Transverse colon (tissue), 3 donors: ENCODE measurements at regions not wholly inside any gene's neighbourhood (a gene's known extent, or its start where the extent isn't known, plus 50 kb on each side); places are given as distances from the start of the nearest gene placed in this dataset.

Source experiments
- EP300 ChIP-seq: sonication (generic); formaldehyde crosslinking; IDR thresholded peaks from one replicate; pipeline ENCODE4 v1.6.1; 2017; ENCODE audit warnings: antibody characterized with exemption, low read depth
- POLR2A ChIP-seq: fragments of 450-650 bp; IDR thresholded peaks from one replicate; pipeline ENCODE4 v1.6.1; 2016; ENCODE audit warnings: antibody characterized with exemption, mild to moderate bottlenecking, moderate library complexity
- TF ChIP-seq, protein P1 (sequence below), 5 experiments: fragments of 200-600 bp in 3 of 5; fragments of 450-650 bp in 2 of 5; sonication (generic) in 3 of 5; IDR thresholded peaks; 1 replicate in 2 of 5; 2 replicates in 3 of 5; pipeline ENCODE4 v1.5.1; 2016 to 2017; ENCODE audit warnings: antibody characterized with exemption in 5 of 5, inconsistent platforms in 3 of 5, mild to moderate bottlenecking in 2 of 5, moderate library complexity in 1 of 5

DNA sequence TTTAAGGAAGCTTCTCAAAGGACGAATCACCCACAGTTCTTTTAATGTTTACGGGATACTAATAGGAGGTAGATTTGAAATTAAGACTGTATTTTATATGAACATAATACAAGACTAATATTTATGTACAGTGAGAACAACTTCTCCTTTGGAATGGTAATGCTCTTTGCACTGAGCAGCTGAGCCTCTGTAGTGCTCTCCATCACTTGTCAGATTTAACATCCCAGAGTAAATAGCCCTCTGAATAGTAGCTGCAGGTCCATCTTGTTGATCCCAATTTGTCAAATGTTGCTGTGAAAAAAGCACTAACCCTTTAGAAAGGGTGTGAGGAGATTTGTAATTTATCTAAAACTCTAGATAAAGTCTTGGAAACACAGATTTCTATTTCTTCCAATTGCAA, 351.4 kb upstream of the KCNMB2 start:
- TF ChIP-seq, protein P1, sequence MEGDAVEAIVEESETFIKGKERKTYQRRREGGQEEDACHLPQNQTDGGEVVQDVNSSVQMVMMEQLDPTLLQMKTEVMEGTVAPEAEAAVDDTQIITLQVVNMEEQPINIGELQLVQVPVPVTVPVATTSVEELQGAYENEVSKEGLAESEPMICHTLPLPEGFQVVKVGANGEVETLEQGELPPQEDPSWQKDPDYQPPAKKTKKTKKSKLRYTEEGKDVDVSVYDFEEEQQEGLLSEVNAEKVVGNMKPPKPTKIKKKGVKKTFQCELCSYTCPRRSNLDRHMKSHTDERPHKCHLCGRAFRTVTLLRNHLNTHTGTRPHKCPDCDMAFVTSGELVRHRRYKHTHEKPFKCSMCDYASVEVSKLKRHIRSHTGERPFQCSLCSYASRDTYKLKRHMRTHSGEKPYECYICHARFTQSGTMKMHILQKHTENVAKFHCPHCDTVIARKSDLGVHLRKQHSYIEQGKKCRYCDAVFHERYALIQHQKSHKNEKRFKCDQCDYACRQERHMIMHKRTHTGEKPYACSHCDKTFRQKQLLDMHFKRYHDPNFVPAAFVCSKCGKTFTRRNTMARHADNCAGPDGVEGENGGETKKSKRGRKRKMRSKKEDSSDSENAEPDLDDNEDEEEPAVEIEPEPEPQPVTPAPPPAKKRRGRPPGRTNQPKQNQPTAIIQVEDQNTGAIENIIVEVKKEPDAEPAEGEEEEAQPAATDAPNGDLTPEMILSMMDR (IDR thresholded peaks at IDR 0.05) = no peak
- TF ChIP-seq POLR2A = no peak
- no peak for TF ChIP-seq EP300
